SH-SY5Y (cell line): ENCODE measurements at regions not wholly inside any gene's neighbourhood (a gene's known extent, or its start where the extent isn't known, plus 50 kb on each side); places are given as distances from the start of the nearest gene placed in this dataset.

Experiments used
- GATA2 ChIP-seq: IDR thresholded peaks from 2 replicates; pipeline ENCODE4 v1.6.1; 2011; ENCODE audit warnings: mild to moderate bottlenecking, low read depth, low read length
- GATA3 ChIP-seq: IDR thresholded peaks from 2 replicates; pipeline ENCODE4 v1.6.1; 2011; ENCODE audit warnings: low read depth, mild to moderate bottlenecking, low read length, moderate library complexity

GRCh38 chr6:98044151-98044561 lies 761.1 kb upstream of the MMS22L start:
- no peak for TF ChIP-seq GATA2
- TF ChIP-seq GATA3, result no peak

DNA sequence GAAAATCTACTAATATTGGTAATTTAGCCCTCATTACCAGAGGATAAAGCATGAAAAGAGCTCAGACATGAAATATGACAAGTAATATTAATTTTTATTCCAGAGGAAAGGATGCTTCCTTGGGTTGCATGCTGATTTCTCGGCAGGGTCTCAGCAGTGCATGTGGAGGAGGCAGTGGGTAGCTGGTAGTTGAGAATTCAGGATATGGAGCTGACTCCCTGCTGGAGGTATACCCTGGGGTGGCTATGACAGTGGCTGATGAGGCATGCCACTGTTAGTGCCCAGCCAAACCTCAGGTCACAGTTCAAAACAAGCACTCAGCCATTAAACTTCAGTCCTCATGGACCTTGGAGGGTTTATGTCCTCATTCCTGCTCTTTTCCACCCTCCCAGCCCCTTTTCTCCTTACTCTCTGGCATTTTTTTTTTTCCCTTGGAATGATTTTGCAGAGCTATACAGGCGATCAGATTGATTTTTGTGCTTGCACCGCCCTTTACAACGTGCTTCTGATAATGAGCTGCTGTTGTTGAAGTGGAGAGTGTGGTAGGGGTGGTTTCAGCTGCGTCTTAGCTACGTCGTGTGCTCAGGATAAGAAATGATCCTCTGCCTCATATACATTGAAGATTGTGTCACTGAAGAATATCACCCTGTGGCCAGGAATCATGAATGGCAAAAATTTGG lies 761.9 kb upstream of the MMS22L start:
- TF ChIP-seq GATA3 (no peak), GATA2 (no peak)

DNA sequence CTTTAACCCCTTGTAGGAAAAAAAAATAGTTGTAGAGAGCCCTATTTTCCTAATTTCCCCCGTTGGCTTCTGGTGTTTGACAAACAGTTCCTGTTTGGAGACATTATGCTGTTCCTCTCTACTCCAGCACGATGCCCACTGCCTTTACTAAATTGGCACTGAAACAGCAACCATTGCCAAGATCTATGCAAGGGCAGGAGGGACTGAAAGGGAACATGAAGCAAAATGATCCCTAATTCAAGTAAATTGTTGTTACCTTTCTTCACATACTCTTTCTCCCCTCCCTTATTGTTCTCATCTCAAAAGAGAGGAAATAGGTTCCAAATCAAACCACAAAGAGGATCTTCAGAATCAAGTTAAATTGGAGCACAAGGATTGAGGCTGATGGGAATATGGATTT lies 764.1 kb upstream of the MMS22L start:
- TF ChIP-seq GATA3, result no peak
- TF ChIP-seq GATA2, result no peak

DNA sequence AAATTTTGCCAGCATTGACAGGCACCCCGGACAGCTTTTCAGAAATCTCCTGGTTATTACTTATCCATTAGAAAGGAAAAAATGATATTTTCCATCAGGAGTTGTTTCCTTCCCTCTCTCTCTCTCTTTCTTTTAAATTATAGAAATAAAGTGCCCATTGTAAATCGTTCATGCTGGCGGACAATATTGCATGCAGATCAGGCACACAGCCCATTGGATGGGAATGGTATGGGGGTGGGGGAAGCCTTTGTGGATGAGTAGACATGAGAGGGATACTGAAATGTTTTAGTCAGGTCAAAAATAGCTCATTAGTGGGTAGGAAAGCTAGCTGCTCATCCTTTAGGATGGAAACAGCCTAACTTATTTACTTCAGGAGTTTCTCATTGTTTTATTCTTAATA lies 764.9 kb upstream of the MMS22L start:
- no peak for TF ChIP-seq GATA3
- no peak for TF ChIP-seq GATA2

GRCh38 chr6:98054453-98054852 lies 771.4 kb upstream of the MMS22L start:
- TF ChIP-seq GATA3 (no peak), GATA2 (no peak)

- TF ChIP-seq GATA2 (no peak), GATA3 (no peak)
Observed at GRCh38 chr6:98056955-98057354, 773.9 kb upstream of the MMS22L start.

DNA sequence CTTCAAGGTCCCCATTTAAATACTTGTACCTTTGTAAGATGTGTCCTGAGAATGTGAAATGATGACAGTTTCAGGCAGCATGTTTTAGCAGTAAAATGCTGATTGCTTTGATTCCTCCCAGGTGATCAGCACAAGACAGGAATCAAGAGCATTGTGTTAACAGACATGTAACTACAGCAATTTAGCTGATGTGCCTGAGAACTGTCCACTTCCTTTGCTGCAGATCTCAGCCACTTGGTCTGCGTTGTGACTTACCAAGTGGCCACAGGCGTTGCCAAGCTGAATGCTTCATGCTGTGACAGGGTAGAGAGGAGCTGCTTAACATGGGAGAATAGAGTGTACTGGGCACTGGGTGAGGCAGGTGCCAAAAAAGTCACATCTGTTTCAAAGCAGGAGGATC lies 767.0 kb upstream of the POU3F2 start:
- TF ChIP-seq GATA2, result no peak
- no peak for TF ChIP-seq GATA3

- TF ChIP-seq GATA2, result no peak
Observed at GRCh38 chr6:98092331-98092730, 742.0 kb upstream of the POU3F2 start.

- TF ChIP-seq GATA2, result no peak
Observed at GRCh38 chr6:98094696-98095095, 739.7 kb upstream of the POU3F2 start.

- TF ChIP-seq GATA2 (no peak), GATA3 (no peak)
Observed at GRCh38 chr6:98107801-98108200, 726.6 kb upstream of the POU3F2 start.

DNA sequence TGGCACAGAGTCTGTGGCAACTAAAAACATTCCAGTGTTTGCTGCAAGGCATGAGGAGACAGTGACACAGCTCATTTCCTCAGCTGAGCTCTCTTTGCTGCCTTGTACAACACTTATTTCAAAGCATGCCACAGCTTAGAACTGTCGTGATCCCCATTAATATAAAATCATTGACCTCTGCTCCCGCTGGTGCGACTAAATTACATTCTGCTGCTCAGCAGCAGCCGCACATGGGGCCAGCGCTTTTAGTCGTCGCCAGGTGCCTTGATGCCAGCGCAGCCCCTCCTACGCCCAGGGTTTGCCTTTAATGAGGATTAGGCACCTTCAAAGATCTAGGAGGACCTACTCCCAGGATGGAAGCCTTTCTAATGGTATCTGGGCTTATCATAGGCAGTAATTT lies 717.9 kb upstream of the POU3F2 start:
- TF ChIP-seq GATA2 (no peak), GATA3 (no peak)

- TF ChIP-seq GATA3 (no peak), GATA2 (no peak)
Observed at GRCh38 chr6:98117068-98117467, 717.3 kb upstream of the POU3F2 start.

DNA sequence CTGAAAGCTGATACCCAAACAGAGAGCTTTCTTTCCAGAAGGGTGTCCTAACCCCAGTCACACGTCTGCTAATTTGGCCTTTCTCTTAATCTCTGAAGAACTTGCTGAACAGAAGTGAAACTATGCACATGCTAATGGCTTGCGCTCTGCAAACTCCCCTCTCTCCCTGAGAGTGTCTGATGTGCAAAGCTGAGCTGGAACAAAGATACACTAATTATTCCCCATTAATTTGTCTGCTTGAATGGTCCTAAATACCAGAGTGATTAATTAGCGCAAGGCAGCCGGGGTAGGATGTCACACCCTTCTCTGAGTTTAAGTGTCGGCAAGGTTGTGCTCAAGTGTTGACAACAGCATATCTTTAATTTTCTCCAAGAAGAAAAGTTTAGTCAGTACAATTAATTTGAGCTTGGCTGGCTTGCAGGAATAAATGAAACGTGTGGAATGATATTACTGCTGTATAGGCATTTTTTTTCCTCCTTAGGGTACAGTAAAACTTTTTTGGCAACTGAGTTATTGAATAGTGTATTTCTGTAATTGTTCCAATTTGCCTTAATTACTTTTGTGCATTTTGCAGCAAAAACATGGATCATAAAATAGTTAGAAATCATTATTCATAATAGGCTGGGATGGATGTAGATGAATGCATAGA lies 715.9 kb upstream of the POU3F2 start:
- TF ChIP-seq GATA3 (no peak), GATA2 (no peak)

DNA sequence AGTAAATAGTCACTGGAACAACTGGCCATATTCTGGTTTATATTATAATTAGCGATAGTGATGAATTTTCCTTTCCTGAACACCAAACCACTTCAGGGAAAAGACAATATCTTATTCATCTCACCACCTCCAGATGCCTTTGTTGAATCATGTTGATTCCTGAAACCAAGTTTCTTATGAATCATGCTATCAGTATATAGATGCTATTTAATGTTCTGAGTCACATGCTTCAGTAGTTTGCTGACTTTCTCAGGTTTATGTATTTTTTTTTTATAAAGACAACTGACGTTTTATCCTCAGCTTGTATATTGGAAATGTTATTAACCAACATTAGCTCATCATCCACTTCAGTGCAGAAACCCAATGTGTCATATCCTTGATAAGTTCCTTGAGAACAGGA lies 710.2 kb upstream of the POU3F2 start:
- TF ChIP-seq GATA3 (no peak), GATA2 (no peak)

GRCh38 chr6:98131290-98131990 lies 702.9 kb upstream of the POU3F2 start:
- TF ChIP-seq GATA3, result no peak

GRCh38 chr6:98136333-98136732 lies 698.0 kb upstream of the POU3F2 start:
- TF ChIP-seq GATA3 (no peak), GATA2 (no peak)
